Transverse colon (tissue), 4 donors: ENCODE measurements at regions not wholly inside any gene's neighbourhood (a gene's known extent, or its start where the extent isn't known, plus 50 kb on each side); places are given as distances from the start of the nearest gene placed in this dataset.

Experiments used
- DNase-seq: peaks from one replicate; pipeline ENCODE4 v3.0.0-alpha.2; 2019
- H3K27ac ChIP-seq, 4 donors: fragments of 200-600 bp; sonication (generic); 2 replicates each; pipeline ENCODE4 v1.5.1; 2016 to 2018; ENCODE audit warnings: inconsistent platforms in 4 of 4
- H3K27me3 ChIP-seq: fragments of 200-600 bp; sonication (generic); 2 replicates; pipeline ENCODE4 v1.5.1; 2017; ENCODE audit warnings: inconsistent platforms
- H3K36me3 ChIP-seq, 4 donors: fragments of 200-600 bp; sonication (generic); 2 replicates each; pipeline ENCODE4 v1.5.1; 2017 to 2019; ENCODE audit warnings: inconsistent platforms in 4 of 4
- H3K4me1 ChIP-seq, 4 donors: fragments of 200-600 bp; sonication (generic); 2 replicates each; pipeline ENCODE4 v1.5.1; 2017 to 2020; ENCODE audit warnings: inconsistent platforms in 4 of 4
- H3K4me3 ChIP-seq, 4 donors: fragments of 200-600 bp; sonication (generic); 1 replicate in 1 of 4; 2 replicates in 3 of 4; pipeline versions ENCODE4 v1.5.1 to v1.6.1; 2017 to 2019; ENCODE audit warnings: inconsistent platforms in 4 of 4
- H3K9me3 ChIP-seq, 2 donors: fragments of 200-600 bp; sonication (generic); 2 replicates each; pipeline ENCODE4 v1.5.1; 2017 to 2019; ENCODE audit warnings: inconsistent platforms in 2 of 2
- EP300 ChIP-seq: sonication (generic); formaldehyde crosslinking; IDR thresholded peaks from one replicate; pipeline ENCODE4 v1.6.1; 2017; ENCODE audit warnings: antibody characterized with exemption, low read depth
- POLR2A ChIP-seq: fragments of 450-650 bp; IDR thresholded peaks from one replicate; pipeline ENCODE4 v1.6.1; 2016; ENCODE audit warnings: antibody characterized with exemption, mild to moderate bottlenecking, moderate library complexity
- POLR2AphosphoS5 ChIP-seq, 3 donors: sonication (generic); formaldehyde crosslinking; IDR thresholded peaks; one replicate each; pipeline ENCODE4 v1.6.1; 2016; ENCODE audit warnings: antibody characterized with exemption in 3 of 3
- WGBS, 2 donors: methylation state at CpG; one replicate each; pipeline ENCODE4 v1.1.5; 2018; ENCODE audit warnings: low coverage in 1 of 2; 5-methylcytosine and 5-hydroxymethylcytosine counted together
- in situ Hi-C, 4 donors: fragments of 200-750 bp; cut with MboI; loops; one replicate each; pipeline versions ENCODE4 v1.15.0 to v1.15.1; 2017; ENCODE audit warnings: low sequenced_read_pairs in 3 of 4, low pct_ligation_motif_present in 1 of 4, low pct_unique_long_range_greater_than_20kb in 1 of 4
- intact Hi-C: fragments of 100-400 bp; cut with DNase I; formaldehyde crosslinking; loops from one replicate; pipeline ENCODE4 v1.15.1; 2023; ENCODE audit warnings: low total_unique reads
- TF ChIP-seq, protein P1 (sequence below), 5 experiments: fragments of 200-600 bp in 3 of 5; fragments of 450-650 bp in 2 of 5; sonication (generic) in 3 of 5; IDR thresholded peaks; 1 replicate in 2 of 5; 2 replicates in 3 of 5; pipeline ENCODE4 v1.5.1; 2016 to 2017; ENCODE audit warnings: antibody characterized with exemption in 5 of 5, inconsistent platforms in 3 of 5, mild to moderate bottlenecking in 2 of 5, moderate library complexity in 1 of 5

DNA sequence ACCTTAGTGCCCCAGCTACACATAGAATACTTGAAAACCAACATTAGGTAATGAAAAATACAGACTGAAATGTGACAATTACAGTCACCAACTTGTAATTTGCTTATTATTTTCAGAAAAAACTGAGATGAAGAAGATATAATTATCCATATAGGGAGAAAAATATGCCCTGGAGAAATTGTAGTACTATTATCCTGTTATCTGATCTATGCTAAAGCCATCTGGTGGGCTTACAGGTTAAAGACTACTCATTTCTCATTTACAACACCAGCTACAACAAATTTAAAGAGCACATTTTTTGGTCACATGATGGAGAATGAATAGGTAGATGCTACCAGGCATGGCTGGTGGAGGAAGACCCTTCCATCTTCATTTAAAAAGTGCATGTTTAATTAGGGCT is 79.6 kb upstream of the NYAP2 start:
- no peak overlapping the region for H3K27ac ChIP-seq
- in situ Hi-C loops (no loop called here), intact Hi-C loops (no loop called here)
- no peak for DNase-seq
- H3K9me3 ChIP-seq: peaks cover 0 to 6% of the 10 kb centered on the region in 2 donors
- no peaks in the 10 kb centered on the region for H3K4me1 ChIP-seq
- H3K4me3 ChIP-seq: no peak overlapping the region
- no peaks in the 10 kb centered on the region for H3K27me3 ChIP-seq
- H3K36me3 ChIP-seq: no peaks in the 10 kb centered on the region
- TF ChIP-seq POLR2AphosphoS5 (IDR thresholded peaks at IDR 0.05): no peak
- no peak for TF ChIP-seq POLR2A
- TF ChIP-seq EP300: no peak
- TF ChIP-seq, protein P1, sequence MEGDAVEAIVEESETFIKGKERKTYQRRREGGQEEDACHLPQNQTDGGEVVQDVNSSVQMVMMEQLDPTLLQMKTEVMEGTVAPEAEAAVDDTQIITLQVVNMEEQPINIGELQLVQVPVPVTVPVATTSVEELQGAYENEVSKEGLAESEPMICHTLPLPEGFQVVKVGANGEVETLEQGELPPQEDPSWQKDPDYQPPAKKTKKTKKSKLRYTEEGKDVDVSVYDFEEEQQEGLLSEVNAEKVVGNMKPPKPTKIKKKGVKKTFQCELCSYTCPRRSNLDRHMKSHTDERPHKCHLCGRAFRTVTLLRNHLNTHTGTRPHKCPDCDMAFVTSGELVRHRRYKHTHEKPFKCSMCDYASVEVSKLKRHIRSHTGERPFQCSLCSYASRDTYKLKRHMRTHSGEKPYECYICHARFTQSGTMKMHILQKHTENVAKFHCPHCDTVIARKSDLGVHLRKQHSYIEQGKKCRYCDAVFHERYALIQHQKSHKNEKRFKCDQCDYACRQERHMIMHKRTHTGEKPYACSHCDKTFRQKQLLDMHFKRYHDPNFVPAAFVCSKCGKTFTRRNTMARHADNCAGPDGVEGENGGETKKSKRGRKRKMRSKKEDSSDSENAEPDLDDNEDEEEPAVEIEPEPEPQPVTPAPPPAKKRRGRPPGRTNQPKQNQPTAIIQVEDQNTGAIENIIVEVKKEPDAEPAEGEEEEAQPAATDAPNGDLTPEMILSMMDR (IDR thresholded peaks at IDR 0.05): no peak

DNA sequence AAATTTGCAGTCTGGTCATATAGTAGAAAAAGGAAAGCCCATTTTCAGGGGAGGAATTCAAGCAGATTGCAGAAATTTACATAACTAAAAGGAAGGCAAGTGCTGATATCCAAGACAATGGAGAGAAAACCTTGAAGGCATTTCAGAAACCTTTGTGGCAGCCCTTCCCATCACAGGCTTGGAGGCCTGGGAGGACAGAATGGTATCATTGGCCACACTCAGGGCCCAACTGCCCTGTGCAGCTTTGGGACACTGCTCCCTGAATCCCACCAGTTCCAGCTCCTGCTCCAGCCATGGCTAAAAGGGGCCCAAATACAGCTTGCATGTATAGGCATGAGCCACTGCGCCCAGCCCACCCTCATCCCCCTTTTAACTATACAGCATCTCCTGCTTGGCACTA is 81.1 kb upstream of the NYAP2 start:
- Histone ChIP-seq H3K27me3 (no peaks in the 10 kb centered on the region), H3K9me3 (peaks cover 0 to 6% of the 10 kb centered on the region in 2 donors), H3K27ac (no peak overlapping the region), H3K4me1 (no peaks in the 10 kb centered on the region), H3K4me3 (no peak overlapping the region), H3K36me3 (no peaks in the 10 kb centered on the region)
- in situ Hi-C loops (no loop called here), intact Hi-C loops (no loop called here)
- TF ChIP-seq POLR2A (no peak), EP300 (no peak), POLR2AphosphoS5 (IDR thresholded peaks at IDR 0.05) (no peak)
- TF ChIP-seq, protein P1 (IDR thresholded peaks at IDR 0.05): no peak
- WGBS, 2 donors: 96 to 100% methylated on average over 1 of the region's 1 CpG
- DNase-seq: no peak

DNA sequence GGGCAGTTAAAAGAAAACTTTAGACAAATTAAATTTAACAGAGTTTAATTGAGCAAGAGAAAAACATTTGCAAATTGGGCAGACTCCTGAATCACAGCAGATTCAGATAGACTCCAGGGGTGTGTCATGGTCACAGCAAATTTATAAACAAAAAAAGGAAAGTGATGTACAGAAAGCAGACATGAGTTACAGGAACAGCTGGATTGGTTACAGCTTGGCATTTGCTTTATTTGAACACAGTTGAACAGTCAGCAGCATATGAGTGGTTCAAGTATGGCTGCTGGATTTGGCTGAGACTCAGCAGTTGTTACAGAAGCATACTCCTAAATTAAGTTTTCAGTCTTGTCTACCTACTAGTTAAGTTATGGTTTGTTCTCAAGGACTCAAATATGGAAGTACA is 82.3 kb upstream of the NYAP2 start:
- Histone ChIP-seq H3K4me3 (no peak overlapping the region), H3K4me1 (no peaks in the 10 kb centered on the region), H3K27me3 (no peaks in the 10 kb centered on the region), H3K27ac (no peak overlapping the region), H3K36me3 (no peaks in the 10 kb centered on the region), H3K9me3 (peaks cover 0 to 6% of the 10 kb centered on the region in 2 donors)
- in situ Hi-C loops (no loop called here), intact Hi-C loops (no loop called here)
- DNase-seq: no peak
- no peak for TF ChIP-seq POLR2AphosphoS5 (IDR thresholded peaks at IDR 0.05)
- TF ChIP-seq, protein P1 (IDR thresholded peaks at IDR 0.05): no peak
- no peak for TF ChIP-seq POLR2A
- no peak for TF ChIP-seq EP300

DNA sequence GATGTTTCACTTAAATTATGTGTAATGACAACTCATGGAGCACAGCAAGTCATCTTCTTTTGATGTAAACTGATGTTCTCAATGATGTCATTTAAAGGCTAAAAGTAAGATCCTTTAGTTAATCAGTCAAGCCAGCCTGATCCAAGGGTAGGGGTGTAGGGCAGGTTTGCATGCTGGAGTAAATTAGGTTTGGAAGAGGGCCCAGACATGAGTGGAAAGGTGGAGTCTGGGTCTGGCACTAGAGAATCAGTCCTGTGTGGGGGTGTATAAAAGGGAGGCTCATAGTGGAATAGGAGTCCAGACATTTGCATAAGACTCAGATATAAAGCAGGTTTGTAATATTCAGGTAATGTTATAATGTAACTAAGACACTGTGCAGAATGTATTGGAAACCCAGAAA is 88.8 kb upstream of the NYAP2 start:
- intact Hi-C loops (no loop called here), in situ Hi-C loops (no loop called here)
- Histone ChIP-seq H3K4me3 (no peak overlapping the region), H3K27ac (no peak overlapping the region), H3K4me1 (no peaks in the 10 kb centered on the region), H3K27me3 (no peaks in the 10 kb centered on the region), H3K9me3 (no peaks in the 10 kb centered on the region), H3K36me3 (no peaks in the 10 kb centered on the region)
- no peak for DNase-seq
- TF ChIP-seq POLR2AphosphoS5 (IDR thresholded peaks at IDR 0.05) (no peak), EP300 (no peak), POLR2A (no peak)
- TF ChIP-seq, protein P1 (IDR thresholded peaks at IDR 0.05): no peak
